Activated CD4-positive, alpha-beta T cell treated with anti-CD3 and anti-CD28 coated beads for 48 hours (primary cell): ENCODE measurements at regions not wholly inside any gene's neighbourhood (a gene's known extent, or its start where the extent isn't known, plus 50 kb on each side); places are given as distances from the start of the nearest gene placed in this dataset.

ENCODE experiments used
- DNase-seq: peaks from one replicate; pipeline ENCODE4 v3.0.0-alpha.2; 2020

DNA sequence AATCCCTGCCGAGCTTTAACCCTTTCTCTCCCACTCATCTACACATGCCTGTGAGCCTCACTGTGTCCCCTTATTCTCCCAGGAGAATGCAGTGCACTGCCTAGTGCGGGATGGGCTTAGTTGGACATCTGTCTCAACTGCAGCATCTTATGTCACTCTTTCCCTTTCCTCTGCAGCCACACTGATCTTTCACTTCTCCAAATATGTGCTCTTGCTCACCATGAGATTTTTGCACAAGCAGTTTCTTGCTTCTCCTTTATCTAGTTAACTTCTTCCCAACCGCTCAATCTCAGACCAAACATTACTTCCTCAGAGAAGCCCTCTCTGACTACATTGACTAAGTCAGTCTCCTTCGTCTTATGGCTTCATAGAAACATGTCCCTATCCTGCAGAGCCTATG is 292.3 kb downstream of the KBTBD8 start:
- DNase-seq, result no peak

DNA sequence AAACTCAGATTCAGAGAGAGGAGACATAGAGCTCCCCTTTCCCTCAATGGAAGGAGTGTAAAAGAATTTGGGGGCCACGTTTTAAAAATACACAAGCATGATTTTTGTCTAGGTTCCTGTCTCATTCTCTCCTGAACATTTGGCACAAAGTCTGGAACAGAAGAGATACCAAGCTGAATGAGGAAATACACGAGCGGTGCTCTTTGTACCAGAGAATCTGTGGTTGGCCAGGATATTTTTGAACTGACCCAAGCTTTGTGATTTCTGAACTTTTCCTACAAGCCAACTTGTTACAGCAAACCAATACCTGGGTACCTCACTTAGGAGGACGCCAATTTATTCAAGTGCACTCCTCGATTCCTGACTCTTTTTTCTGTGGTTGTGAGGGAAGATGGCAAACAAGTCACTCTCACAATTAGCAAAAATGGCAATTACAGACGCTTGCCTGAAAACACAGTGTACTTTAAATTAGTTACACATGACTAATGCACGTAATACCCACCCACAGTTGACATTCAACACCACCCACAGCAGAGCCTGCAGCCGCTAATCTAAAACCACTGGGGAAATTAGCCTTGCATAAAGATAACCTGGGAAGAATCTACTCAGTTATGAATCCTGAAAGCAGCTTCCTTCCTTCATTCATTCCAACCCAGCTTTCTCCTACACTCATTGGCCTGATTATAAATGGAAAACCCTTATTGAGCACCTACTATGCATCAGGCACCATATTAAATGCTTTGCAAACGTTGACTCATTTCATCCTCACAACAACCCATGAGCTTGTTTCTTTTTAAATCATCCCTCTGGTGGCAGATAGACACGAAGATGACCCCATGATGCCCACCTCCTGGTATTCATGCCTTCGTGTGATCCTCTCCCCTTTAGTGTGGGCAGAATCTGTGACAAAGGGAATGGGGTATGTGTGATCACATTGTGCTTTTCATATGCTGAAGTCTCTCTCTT is 293.5 kb downstream of the KBTBD8 start:
- DNase-seq, result peak; percentile 7

DNA sequence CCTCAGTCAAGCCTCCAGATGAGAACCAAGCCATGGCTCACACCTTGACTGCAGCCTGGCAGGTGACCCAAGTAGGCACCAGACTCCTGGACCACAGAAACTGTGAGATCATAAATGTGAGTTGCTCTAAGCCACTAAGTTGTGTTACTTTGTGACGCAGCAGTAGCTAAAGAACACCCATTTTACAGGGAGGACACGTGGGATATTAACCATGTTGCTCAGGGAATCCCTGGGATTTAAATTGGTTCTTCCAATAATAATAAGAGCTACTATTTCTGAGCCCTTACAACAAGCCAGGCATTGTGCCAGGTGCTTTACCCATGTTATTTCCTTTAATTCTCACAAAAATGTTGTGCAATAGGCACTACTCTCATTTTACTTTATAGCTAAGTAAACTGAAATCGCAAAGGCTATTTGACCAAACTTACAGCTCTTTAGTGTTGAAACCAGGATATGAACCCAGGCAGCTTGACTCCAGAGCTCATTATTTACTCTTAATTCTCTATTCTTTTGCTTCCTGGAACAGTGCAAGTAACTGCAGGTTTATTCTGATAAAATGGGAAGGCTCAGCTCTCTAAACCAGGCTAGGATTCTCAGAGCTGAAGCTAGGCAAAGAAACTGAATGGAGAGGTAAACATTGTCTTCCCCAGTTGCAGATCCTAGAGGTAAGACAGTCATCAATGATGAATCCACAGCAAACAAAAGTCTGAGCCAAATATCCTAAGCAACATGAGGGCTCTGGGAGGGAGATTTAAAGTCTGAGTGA is 294.4 kb downstream of the KBTBD8 start:
- DNase-seq, result no peak

DNA sequence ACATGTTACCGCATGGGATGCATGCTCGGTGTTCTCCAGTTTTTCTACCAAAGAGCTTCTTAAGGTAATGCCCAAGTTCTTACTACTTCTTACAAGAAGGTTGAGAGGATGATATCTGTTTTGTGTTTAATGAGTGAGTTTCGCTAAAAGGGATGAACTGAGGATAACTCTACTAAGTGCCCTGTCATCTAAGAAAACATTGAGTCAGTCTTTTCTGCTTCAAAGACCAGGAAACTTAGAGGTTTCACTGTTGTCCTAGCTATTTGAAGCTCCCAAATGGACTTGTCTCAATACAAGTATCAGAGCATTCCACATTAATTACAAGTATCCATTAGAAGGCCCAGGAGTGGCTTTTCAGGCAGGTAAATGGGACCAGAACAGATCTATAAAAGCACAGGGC is 296.2 kb downstream of the KBTBD8 start:
- DNase-seq, result no peak

DNA sequence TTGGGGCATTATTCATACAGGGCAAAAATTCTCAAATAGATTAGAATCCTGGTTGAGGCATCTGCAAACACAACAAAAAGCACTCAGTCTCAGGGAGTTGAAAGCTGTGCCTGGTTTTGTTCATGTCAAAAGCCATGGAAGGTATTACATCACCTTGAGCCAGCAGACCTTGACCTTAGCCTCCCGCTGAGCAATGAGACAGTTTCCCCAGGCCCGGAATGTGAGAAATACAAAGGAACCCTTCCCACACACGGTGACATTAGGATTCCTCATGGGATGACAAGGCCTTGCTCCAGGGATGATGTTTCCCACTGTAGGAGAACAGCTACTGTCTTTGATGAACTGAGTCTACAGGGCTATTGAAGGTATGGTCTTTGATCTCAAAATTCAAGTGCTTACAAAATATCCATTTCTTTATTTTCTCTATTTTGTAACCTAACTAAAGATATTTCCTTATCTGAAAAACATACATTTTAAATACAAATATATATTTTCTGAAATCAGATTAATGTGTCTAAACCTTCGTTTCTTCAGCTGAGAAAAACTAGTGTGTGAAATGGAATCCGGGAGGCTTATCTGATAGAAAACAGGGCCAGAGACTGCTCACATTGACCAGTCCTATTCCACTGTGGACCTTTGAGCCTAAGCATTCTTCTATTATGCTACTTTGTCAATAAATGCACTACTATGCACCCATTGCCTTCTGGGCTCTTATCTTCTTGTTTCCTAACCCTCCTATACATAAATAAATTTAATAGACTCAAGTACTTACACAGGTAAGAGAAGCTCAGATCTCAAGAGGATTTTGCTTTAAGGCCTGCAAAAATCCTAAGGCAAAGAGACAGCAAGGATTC is 298.2 kb downstream of the KBTBD8 start:
- DNase-seq, result no peak

DNA sequence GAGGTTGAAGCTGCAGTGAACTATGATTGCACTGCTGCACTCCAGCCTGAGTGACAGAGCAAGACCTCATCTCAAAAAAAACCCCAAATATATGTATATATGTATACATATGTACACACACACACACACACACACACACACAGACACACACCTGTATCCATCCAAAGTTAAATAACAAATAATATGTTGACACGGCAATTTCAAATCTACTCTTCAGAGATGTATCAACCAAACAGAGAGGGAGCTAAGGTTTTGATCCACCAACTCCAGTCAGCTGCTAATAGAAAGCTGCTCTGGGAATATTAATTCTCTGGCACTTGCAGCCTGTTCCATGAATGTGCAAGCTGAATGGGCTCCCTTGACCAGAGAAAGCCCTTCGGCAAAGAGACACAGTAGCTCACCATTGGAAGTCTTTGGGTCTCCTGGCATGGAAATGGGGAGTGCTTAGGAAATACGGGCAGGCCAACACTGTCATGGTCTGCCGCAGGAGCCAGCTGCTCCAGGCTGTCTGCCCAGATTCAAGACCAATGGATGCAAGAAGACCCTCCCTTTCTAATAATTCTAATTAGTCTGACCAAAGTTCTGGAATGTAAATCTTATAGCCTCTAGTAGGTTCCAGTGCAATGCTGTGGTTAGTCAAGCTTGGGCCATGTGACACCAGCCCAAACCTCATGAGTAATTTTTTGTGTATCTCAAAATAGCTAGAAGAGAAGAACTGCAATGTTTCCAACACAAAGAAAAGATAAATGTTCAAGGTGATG is 299.8 kb downstream of the KBTBD8 start:
- no peak for DNase-seq

DNA sequence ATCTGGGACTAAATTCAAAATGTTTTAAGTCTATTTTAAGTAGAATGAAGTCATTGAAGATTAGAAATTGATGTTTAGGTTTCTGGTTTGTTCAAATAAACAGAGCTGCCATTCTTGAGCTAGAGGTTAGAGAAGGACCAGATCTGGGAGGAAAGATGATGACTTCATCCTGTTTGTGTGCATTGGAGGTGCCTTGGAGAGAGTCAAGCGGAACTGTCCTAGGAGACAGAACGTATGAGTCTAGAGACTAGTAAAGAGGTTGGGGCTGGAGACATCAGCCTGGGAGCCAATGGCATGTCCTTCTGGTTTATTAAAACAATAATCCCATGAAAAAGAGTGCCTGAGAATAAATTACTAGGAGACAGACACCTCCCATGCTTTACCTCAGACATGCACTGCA is 303.4 kb downstream of the KBTBD8 start:
- no peak for DNase-seq

DNA sequence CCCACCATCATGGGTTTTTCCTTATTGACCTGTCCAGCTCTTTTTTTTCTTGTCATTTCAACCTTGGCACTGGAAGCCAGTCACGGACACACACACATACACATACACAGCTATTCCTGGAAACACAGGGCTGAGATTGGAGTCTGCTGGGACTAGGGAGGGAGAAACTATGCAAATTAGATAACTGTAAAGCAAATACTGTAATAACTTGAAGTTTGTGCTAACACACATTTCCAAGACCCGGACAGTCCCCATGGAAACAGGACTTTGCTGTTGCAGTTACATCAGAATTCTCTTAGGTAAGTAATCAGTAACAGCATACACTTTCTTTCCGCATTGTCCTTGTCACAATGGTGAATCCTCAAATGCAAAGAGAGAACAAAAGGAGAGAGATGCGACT is 304.4 kb downstream of the KBTBD8 start:
- DNase-seq, result no peak

DNA sequence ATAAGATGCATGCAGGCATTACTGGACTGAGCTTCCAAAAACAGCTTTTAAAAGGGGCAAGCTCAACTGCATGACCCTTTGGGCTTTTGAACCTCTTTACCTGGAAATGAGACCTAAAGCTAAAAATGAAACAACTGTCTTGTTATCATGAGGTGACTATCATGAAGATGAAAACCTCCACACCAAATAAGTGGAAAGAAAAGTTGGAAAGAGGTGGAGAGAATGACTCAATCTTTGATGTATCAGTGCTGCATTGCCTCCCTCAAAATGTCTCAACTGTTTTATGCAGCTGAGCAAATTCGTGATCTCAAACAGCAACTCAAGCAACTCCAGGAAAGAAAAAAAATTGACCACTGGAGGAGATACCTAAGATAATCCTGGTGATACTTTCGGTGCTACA is 307.1 kb downstream of the KBTBD8 start:
- DNase-seq, result no peak

DNA sequence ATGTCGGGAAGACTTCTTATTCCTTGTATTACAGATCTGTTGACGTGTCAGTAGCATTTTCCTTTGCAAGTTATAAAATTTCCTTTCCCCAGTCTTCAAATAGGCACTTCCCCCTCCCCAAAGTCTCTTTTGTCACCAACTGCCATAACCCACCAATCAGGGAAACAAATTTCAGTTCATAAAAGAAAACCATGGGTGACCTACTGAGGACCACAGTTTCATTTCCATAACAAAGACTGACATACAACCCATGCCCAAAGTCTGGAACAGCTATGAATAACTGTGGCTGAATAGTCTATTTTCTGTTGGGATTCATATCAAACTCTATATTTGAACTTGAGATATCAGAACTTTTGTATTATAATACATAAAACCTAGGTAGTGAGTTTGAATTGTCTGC is 307.8 kb downstream of the KBTBD8 start:
- DNase-seq, result no peak

DNA sequence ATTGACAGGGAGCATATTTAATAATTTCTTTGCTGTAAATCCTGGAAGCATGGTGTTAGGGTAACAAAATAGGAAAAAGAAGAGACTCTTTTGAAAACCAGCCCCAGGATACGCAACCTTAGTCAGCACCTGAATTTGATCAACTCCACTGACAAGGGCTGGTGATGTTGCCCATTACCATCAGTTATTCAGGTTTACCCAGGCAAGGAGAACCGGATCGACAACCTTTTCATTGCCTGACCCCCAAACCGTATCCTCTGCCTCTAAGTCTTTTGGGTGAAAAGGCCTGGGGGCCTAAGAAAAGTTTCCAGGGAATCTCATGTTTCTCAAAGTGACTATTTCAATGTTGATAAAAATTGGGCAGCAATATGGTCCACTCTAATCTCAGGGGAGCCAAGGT is 313.3 kb downstream of the KBTBD8 start:
- DNase-seq, result no peak

DNA sequence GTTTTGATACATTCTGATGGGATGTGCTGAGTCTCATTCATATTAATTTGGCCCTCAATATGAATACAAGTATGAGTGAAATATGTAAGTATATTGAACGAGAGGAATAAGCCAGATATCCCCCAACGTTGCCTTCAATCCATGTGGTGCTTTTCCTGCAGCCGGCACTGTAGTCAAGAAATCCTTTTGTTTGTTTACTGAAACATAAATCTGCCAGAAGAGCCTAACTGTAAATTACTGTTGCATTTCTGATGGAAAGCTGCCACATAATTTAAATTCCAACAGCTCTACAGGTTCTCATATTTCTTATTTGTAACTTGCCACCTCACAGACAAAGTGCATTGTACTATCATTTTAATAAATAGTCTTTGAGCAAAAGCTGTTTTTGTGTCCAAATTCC is 314.0 kb downstream of the KBTBD8 start:
- no peak for DNase-seq

DNA sequence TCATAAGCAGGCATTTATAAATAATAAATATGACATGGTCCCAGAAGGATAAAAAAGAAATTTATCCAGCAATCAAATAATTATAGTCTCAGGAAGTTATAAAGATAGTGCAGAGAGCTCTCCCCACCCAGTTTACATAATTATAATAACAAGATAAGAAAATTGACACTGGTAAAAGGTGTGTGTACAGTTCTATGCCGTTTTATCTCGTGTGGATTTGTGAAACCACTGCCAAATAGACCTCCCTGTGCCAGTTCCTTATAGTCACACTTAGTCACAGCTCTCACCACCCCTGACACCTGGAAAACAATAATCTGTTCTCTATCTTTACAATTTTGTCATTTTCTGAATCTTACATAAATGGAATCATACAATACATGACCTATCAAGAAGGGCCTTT is 320.1 kb downstream of the KBTBD8 start:
- no peak for DNase-seq

DNA sequence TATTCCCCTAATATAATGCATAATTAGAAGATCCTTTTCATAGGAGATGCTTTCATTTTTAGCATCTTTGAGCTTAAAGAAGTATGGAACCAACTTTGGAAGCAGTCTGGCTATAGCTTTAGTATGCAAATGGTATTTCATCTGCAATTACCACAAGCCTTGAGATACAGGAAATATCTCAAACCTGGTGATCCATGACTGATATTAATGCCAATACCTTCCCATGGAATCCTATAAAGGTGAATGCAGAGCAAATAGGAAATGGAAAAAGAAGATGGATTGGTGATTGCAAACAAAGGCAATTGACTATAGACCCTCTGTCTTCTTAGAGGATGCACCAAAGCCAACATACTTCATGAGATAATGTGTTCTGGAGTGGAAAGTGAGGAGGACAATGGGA is 326.4 kb downstream of the KBTBD8 start:
- DNase-seq, result no peak
